ENCODE measurements at regions not wholly inside any gene's neighbourhood (a gene's known extent, or its start where the extent isn't known, plus 50 kb on each side); places are given as distances from the start of the nearest gene placed in this dataset.
"Not testable (repeated sequence)": the region's sequence is repeated elsewhere in the genome, so short reads cannot be mapped to it uniquely, and the experiment has no call there.

DNA sequence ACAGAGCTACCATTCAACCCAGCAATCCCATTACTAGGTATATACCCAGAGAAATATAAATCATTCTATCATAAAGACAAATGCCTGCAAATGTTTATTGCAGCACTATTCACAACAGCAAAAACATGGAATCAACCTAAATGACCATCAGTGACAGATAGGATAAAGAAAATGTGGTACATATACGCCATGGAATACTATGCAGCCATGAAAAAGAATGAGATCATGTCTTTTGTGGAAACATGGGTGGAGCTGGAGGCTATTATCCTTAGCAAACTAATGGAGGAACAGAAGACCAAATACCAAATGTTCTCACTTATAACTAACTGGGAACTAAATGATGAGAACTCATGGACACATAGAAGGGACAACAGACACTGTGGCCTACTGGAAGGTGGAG lies 318.9 kb downstream of the ZIC3 start:
- not testable (repeated sequence) for DNase-seq

DNA sequence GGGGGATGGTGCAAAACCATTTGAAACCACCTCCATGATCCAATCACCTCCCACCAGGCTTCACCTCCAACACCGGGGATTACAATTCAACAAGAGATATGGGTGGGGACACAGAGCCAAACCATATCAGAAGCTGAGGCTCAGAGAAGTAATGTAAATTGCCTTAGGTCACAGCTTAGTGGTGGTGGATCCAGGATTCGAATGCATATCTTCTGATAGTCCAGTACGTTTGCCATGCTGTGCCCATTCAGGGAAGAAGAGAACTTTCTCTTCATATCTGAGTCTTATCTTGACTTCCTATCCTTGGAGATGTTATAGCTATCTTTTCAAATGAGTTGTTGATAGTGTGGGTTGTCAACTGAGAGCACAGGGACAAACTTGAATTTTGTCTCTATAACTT lies 325.5 kb downstream of the ZIC3 start:
- DNase-seq, result no peak

GRCh38 chrX:137896123-137896522 lies 330.2 kb downstream of the ZIC3 start:
- no peak for DNase-seq

GRCh38 chrX:137915466-137915865 lies 349.5 kb downstream of the ZIC3 start:
- DNase-seq, result no peak

GRCh38 chrX:137916090-137916746 lies 350.3 kb downstream of the ZIC3 start:
- DNase-seq, result no peak

- DNase-seq, result no peak
Observed at GRCh38 chrX:137926090-137926489, 360.2 kb downstream of the ZIC3 start.

DNA sequence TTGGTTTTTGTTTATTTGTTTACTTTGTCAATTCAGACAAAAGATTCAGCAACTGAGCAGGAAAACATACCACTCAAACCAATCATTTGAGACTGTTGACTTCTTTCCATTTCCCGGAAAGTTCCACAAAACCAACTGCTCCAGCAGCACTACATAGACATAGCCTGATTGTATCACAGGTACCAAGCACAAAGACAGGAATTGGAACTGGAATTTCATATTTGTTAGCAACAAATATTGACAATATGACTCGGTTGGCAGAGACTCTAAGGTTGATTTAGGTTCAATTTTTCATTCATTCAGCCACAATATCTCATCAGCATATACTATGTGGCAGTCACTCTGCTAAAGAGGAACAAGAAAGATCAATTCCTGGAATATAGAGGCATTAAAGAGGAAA lies 364.0 kb downstream of the ZIC3 start:
- no peak for DNase-seq

- DNase-seq, result no peak
Observed at GRCh38 chrX:137930533-137930932, 364.6 kb downstream of the ZIC3 start.

GRCh38 chrX:137934214-137934613 lies 368.3 kb downstream of the ZIC3 start:
- DNase-seq, result not testable (repeated sequence)

DNA sequence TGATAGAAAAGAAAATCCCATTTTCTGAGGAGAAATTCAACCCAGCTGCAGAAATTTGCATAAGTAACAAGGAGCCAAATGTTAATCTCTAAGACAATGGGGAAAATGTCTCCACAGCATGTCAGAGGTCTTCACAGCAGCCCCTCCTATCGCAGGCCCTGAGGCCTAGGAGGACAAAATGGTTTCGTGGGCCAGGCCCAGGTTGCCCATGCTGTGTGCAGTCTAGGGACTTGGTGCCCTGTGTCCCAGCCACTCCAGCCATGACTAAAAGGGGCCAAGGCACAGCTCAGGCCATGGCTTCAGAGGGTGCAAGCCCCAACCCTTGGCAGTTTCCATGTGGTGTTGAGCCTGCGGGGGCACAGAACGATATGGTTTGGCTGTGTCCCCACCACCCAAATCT lies 369.0 kb downstream of the ZIC3 start:
- DNase-seq, result not testable (repeated sequence)

DNA sequence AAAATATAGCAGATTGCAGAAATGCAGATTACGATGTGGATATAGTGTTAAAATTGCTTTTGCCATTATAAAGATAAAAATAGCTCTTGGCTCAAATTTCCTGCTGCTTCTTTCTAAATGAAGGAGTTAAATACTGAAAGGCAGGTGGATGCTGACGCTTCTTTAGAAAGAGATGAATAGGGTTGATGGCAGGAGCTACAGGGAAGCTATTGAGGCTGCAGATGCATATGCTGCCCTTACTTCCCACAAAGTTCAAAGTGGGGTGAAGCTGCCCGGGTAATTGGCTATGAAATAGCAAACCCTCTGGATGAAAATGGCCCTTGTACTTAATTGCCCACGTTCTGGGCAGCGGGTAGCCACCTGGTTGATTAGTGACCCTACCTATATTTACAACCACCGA lies 379.5 kb downstream of the ZIC3 start:
- no peak for DNase-seq

- no peak for DNase-seq
Observed at GRCh38 chrX:137969191-137969590, 403.3 kb downstream of the ZIC3 start.

DNA sequence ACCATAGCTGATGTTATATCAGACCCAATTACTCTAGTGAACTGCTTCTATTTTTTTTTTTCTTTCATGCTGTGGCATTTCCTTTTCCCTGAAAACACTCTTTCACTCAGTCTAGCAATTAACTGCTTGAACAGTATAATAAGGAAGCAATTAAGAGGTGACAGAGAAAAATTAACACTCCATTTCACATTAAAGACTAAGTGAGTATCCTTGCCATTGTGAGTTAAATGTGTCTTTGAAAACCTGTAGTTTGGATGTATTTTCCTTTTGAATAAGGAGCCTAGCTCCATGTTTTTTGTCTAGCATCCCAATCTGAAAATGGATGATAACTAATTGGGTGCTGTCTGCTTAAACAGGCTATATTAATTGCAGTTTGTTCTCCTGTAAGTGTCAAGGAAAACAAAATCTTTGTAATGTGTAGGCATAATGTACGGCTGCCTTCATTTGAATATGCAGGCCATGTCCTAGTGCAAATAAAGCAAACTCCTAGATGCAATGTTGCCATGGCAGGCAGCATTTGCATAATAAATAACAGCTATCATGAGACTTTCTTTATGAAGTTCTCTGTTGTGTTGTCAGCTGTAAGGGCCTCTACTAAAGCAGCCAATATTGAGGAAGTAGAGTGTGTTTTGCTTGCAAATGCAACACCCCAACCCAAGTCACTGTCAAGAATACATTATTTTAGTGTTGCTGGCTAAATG lies 416.7 kb downstream of the ZIC3 start:
- no peak for DNase-seq

DNA sequence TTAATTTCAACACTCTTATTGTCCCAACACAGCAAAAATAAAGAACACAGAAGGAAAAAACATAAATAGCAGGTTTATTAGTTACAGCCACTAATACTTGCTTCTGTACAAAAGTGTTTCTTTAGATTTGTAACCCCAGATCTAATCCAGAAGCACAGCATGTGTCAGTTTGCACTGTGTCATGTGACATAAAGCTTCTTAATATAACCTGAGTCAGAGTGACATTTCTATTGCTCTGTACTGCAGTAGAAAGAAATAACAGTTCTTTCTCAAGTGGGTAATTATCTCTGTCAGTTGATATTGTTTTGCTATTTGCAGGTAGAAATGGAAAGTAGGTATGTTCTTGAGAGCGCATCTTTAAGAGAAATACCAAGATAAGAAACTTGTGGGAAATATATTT lies 422.5 kb downstream of the ZIC3 start:
- DNase-seq, result no peak

GRCh38 chrX:137998619-137999018 lies 432.7 kb downstream of the ZIC3 start:
- DNase-seq, result no peak

DNA sequence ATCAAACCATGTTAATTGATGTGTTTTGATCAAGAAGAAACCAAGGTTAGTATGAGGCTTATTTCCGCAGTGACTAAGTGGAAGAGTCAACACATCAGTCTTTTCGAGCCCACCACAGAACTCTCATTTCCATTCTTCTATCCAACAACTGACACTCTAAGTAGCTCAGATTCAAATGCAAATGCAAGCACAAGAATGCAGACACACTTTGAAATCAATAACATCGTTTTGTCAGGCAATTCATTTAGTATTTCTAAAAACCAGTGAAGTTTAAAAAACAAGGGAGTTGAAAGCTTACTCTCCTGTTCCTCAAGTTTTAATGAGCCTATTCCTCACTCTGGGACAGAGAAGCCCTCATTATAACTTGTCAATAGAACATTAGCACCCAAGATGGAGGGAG lies 433.1 kb downstream of the ZIC3 start:
- no peak for DNase-seq

DNA sequence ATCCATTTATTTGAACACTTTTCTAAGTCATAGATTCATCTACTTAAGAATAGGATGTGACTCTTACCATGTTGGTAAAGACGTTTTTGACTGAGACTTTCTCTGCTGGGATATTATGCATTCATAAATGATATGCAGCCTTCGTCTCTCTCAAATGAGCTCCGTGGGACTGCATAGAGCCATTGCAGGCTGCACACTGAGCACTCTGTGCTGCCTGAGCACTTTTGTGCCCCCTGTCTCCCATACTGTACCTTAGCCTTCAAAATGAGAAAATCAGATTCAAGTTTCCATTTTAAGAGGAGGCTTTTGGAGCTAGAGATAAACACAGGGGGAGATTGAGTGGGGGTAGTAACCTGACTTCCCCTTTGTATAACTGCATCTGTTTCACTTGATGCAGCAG lies 433.6 kb downstream of the ZIC3 start:
- DNase-seq, result no peak

DNA sequence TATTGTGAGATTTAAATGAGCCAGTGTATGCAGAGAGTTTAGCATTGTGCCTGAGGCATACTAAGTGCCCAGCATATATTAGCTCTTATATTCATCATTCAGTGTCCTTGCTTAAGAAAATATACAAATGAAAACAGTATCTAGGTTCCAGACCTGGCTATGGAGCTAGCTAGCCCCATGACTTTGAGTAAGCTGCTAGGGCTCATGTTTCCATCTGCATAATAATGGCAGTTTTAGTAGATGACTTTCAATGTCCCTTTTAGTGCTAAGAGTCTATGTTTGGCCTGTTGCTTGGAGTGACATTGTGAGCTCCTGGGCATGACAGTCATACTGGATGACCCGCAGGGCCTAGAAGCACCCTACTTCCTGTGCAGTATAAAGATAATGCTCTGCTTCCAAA lies 435.3 kb downstream of the ZIC3 start:
- DNase-seq, result no peak

DNA sequence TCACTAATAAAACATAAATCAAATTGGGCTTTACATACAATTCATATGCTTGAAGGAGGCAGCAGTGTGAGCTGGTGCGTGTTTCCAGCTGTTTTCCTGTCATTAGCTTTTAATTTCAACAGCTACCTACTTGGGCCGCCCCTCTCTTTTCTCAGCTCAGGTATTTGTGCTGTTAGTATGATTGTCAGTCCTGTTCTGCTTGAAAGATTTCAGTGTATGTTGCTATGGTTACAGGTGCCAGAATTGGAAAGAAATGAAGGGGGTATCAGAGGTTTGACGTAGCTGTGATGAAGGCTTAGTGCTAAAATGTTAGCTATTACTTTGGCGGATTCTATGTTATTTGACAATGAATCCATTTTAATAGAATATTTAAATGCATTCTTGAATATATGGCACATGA lies 440.3 kb downstream of the ZIC3 start:
- no peak for DNase-seq

DNA sequence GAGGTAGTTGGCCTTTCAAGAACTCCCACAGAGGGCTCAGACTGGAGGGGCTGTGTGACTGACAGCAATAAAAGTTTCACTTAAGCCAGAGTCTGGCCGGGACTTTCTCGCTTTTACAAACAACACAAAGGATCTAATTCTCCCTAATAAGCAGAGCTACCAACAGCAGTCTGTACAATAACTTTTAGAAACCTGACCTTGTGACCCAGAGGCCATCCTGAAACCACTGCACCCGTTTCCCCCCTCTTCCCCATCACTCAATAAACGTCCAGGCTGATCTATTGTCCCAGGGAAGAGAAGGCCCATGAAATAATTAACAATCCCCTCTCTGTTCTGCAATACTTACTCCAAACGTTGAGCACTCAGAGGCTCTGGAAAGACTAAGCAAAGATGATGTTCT lies 442.4 kb downstream of the ZIC3 start:
- DNase-seq, result no peak

- DNase-seq, result no peak
Observed at GRCh38 chrX:138011468-138011867, 445.5 kb downstream of the ZIC3 start.

GRCh38 chrX:138014577-138014976 lies 448.6 kb downstream of the ZIC3 start:
- no peak for DNase-seq

- DNase-seq, result no peak
Observed at GRCh38 chrX:138018145-138018799, 452.3 kb downstream of the ZIC3 start.

- no peak for DNase-seq
Observed at GRCh38 chrX:138020941-138021340, 455.0 kb downstream of the ZIC3 start.

Data from AML-193 (cell line).